ENCODE measurements at regions not wholly inside any gene's neighbourhood (a gene's known extent, or its start where the extent isn't known, plus 50 kb on each side); places are given as distances from the start of the nearest gene placed in this dataset.
"Not testable (repeated sequence)": the region's sequence is repeated elsewhere in the genome, so short reads cannot be mapped to it uniquely, and the experiment has no call there.

DNA sequence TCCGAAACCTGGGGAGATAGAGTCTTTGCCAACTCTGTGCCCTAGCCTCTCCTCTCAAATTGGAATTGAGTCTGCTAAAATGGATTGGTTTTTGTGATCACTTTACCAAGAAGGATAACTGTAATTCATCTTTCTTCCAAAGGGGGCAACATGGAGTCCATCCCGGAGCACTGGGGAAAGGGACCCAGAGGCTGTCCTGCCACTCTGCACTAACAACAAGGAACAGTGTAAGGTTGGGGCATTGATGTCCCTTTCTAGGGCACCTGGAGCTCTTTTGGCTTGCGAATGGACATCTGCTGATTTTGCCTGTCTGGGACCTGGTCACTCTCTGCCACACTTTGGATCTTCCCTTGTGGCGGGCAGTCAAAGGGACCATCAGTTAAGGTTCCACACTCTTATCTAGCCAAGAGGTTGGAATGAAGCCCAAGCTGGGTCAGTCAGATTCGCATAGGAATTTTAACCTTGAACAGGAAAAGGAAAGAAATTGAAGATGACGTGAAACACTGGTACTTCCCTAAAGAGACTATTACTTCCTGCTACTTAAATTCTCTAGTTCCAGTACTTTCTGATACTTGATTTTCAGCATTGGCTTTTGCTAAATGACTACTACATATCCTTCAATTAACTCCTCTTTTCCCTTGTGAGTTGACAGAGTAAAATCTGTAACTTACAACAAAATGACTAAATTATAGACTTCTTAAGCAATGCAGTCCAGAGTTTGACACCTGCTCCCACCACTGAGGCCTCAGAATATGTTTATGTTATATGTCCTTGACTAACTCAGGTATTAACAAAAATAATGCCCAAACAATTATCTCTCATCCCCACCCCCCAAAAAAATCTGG, 64.7 kb upstream of the KLF7 start:
- no peaks in the 10 kb centered on the region for H3K9me3 Mint-ChIP-seq
- no peak overlapping the region for H3K27ac Mint-ChIP-seq
- intact Hi-C loops (cut with micrococcal nuclease), result no loop called here
- CTCF ChIA-PET, result interaction anchor here (0.8 to 1.6 kb wide), 3 partner anchors 10 to 105 kb away, joined by 3 to 6 read pairs (median 4); no protein-coding TSS in a partner anchor
- TF ChIP-seq, protein P1, sequence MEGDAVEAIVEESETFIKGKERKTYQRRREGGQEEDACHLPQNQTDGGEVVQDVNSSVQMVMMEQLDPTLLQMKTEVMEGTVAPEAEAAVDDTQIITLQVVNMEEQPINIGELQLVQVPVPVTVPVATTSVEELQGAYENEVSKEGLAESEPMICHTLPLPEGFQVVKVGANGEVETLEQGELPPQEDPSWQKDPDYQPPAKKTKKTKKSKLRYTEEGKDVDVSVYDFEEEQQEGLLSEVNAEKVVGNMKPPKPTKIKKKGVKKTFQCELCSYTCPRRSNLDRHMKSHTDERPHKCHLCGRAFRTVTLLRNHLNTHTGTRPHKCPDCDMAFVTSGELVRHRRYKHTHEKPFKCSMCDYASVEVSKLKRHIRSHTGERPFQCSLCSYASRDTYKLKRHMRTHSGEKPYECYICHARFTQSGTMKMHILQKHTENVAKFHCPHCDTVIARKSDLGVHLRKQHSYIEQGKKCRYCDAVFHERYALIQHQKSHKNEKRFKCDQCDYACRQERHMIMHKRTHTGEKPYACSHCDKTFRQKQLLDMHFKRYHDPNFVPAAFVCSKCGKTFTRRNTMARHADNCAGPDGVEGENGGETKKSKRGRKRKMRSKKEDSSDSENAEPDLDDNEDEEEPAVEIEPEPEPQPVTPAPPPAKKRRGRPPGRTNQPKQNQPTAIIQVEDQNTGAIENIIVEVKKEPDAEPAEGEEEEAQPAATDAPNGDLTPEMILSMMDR (IDR thresholded peaks at IDR 0.05), result peak; percentile 67
- H3K36me3 Mint-ChIP-seq (ENCODE audit: low read depth), result no peaks in the 10 kb centered on the region
- H3K4me1 Mint-ChIP-seq (ENCODE audit: low read depth), result peaks cover 42% of the 10 kb centered on the region
- peaks cover 3% of the 10 kb centered on the region for H3K27me3 Mint-ChIP-seq
- H3K4me3 Mint-ChIP-seq, result no peak overlapping the region
- ATAC-seq (no peak), DNase-seq (no peak)
- POLR2A ChIA-PET, result interaction anchor here (0.7 kb wide), 1 partner anchor 81 kb away, joined by 3 read pairs; no protein-coding TSS in a partner anchor

DNA sequence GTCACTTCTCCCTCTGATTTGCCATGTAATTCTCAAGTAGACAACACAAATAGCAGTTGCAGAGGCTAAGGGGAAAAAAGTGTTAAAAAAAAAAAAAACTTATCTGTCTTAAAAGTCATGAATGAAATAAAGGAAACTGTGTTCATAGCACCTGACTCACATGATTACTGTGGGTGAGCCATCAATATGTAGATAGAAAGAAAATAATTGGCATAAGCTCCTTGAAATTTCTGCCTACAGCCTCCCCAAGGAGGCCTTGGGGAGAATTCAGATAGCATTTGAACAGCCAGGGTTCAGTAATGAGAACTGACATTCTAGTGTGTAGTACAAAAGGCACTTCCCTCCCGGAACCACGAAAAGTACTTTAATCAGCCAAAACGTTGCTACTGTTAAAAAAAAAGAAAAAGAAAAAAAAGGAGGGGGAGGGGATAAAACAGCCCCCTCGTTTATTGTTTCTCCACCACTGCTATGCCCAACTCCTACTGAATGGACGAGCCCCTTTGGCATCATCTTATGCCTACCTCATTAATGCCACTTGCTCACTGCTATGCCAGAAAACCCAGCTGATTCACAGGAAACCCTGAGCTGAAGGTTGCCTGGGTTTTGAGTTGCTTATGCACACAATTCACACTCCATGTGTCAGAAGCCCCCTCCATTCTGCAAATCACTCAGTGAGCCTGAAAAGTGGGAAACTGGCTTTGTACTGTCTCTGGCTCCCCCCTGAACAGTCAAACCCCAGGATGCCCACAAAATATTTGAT, 65.5 kb upstream of the KLF7 start:
- Mint-ChIP-seq H3K36me3 (ENCODE audit: low read depth) (no peaks in the 10 kb centered on the region), H3K4me3 (no peak overlapping the region), H3K9me3 (no peaks in the 10 kb centered on the region), H3K27ac (peak overlapping the region; percentile 26), H3K4me1 (ENCODE audit: low read depth) (peaks cover 39% of the 10 kb centered on the region), H3K27me3 (peaks cover 3% of the 10 kb centered on the region)
- CTCF ChIA-PET, result interaction anchor here (1.5 to 1.6 kb wide), 2 partner anchors 9 to 66 kb away, joined by 3 to 6 read pairs; no protein-coding TSS in a partner anchor
- intact Hi-C loops (cut with micrococcal nuclease), result no loop called here
- DNase-seq (peak; percentile 41), ATAC-seq (peak; percentile 79)
- POLR2A ChIA-PET, result interaction anchor here (0.7 kb wide), 1 partner anchor 81 kb away, joined by 3 read pairs; no protein-coding TSS in a partner anchor
- TF ChIP-seq, protein P1 (IDR thresholded peaks at IDR 0.05), result no peak

DNA sequence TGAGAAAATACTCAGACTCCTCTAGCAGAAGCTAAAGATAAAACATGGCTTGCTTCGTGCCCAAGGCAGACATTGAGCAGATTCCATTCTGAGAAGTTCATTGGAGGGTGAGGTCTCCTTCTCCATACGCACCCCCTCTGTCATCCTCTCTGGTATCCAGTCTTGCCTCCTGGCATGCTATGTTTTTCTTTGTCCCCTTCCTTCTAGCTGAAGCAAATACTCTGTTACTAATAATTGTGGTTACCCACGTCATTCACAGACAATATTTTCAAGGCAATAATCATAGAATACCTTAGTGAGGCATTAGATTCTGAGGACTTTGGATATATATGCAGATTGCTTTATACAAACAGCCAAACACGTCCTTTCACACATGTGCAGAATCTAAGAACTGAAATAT, 66.2 kb upstream of the KLF7 start:
- peaks cover 3% of the 10 kb centered on the region for H3K27me3 Mint-ChIP-seq
- ChIA-PET POLR2A (no interaction called here), CTCF (interaction anchor here (0.8 to 1.6 kb wide), 3 partner anchors 8 to 67 kb away, joined by 3 to 6 read pairs (median 3); no protein-coding TSS in a partner anchor)
- no peaks in the 10 kb centered on the region for H3K9me3 Mint-ChIP-seq
- no peaks in the 10 kb centered on the region for H3K36me3 Mint-ChIP-seq (ENCODE audit: low read depth)
- H3K4me3 Mint-ChIP-seq, result no peak overlapping the region
- DNase-seq (no peak), ATAC-seq (no peak)
- H3K4me1 Mint-ChIP-seq (ENCODE audit: low read depth), result peaks cover 32% of the 10 kb centered on the region
- intact Hi-C loops (cut with micrococcal nuclease), result no loop called here
- TF ChIP-seq, protein P1 (IDR thresholded peaks at IDR 0.05), result no peak
- no peak overlapping the region for H3K27ac Mint-ChIP-seq

DNA sequence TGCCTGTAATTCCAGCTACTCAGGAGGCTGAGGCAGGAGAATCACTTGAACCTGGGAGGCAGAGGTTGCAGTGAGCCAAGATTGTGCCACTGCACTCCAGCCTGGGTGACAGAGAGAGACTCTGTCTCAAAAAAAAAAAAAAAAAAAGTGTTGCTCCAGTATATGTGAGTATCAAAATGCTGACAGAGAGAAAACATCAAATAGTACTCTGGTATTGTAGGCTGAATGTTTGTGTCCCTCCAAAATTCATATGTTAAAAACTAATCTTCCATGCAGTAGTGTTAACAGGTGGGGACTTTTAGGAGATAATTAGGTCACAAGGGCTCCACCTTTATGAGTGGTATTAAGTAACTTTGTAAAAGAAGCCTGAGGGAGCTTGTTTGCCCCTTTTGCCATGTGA, 67.4 kb upstream of the KLF7 start:
- ATAC-seq; H3K27ac Mint-ChIP-seq; H3K27me3 Mint-ChIP-seq; H3K9me3 Mint-ChIP-seq; POLR2A ChIA-PET; H3K4me3 Mint-ChIP-seq; intact Hi-C loops (cut with micrococcal nuclease); DNase-seq; H3K36me3 Mint-ChIP-seq (ENCODE audit: low read depth): not testable (repeated sequence)
- peaks cover 32% of the 10 kb centered on the region for H3K4me1 Mint-ChIP-seq (ENCODE audit: low read depth)
- CTCF ChIA-PET, result interaction anchor here (1.1 kb wide), 1 partner anchor 432 kb away, joined by 3 read pairs; no protein-coding TSS in a partner anchor

DNA sequence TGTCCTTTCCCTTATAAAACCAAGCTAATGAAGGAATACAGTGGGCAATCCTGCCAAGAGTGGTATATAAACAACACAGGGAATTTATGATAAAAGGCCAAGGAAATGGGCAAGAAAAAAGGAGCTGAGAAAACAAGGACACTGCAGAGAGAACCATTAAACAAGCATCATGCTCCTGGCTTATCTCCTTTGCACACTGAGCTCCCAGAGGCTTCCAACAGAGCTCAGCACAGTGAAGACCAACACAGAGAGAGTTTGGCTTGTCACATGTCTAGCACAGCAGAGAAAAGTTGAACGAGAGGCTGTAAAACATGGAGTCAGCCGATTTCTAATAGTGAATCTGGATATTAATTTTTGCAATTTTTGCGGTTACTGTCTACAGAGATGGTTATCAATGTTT, 68.0 kb upstream of the KLF7 start:
- H3K9me3 Mint-ChIP-seq, result no peaks in the 10 kb centered on the region
- ATAC-seq, result no peak
- H3K4me1 Mint-ChIP-seq (ENCODE audit: low read depth), result peaks cover 32% of the 10 kb centered on the region
- TF ChIP-seq, protein P1 (IDR thresholded peaks at IDR 0.05), result no peak
- intact Hi-C loops (cut with micrococcal nuclease), result no loop called here
- no peak overlapping the region for H3K27ac Mint-ChIP-seq
- no peak overlapping the region for H3K4me3 Mint-ChIP-seq
- no peak for DNase-seq
- H3K36me3 Mint-ChIP-seq (ENCODE audit: low read depth), result no peaks in the 10 kb centered on the region
- no peaks in the 10 kb centered on the region for H3K27me3 Mint-ChIP-seq
- POLR2A ChIA-PET, result no interaction called here
- CTCF ChIA-PET, result interaction anchor here (1.1 kb wide), 1 partner anchor 433 kb away, joined by 3 read pairs; no protein-coding TSS in a partner anchor

Data from activated CD8-positive, alpha-beta T cell treated with anti-CD3 and anti-CD28 coated beads for 36 hours (primary cell).